Liver (tissue), 3 donors: ENCODE measurements at regions not wholly inside any gene's neighbourhood (a gene's known extent, or its start where the extent isn't known, plus 50 kb on each side); places are given as distances from the start of the nearest gene placed in this dataset.

Experiments used
- FOXA1 ChIP-seq: IDR thresholded peaks from 2 replicates; pipeline ENCODE4 v1.6.1; 2016; ENCODE audit warnings: antibody characterized with exemption
- GABPA ChIP-seq, 2 donors: IDR thresholded peaks in 1 of 2; conservative IDR thresholded peaks in 1 of 2; 2 replicates each; pipeline ENCODE4 v1.6.1; 2016; ENCODE audit warnings: antibody characterized with exemption in 2 of 2, mild to moderate bottlenecking in 1 of 2, moderate library complexity in 1 of 2
- RAD21 ChIP-seq, 2 donors: IDR thresholded peaks; 2 replicates each; pipeline ENCODE4 v1.6.1; 2016; ENCODE audit warnings: antibody characterized with exemption in 2 of 2, mild to moderate bottlenecking in 2 of 2
- SP1 ChIP-seq: IDR thresholded peaks from 2 replicates; pipeline ENCODE4 v1.6.1; 2018; ENCODE audit warnings: antibody characterized with exemption, mild to moderate bottlenecking
- TAF1 ChIP-seq: conservative IDR thresholded peaks from 2 replicates; pipeline ENCODE4 v1.6.1; 2016; ENCODE audit warnings: antibody characterized with exemption, mild to moderate bottlenecking
- YY1 ChIP-seq: IDR thresholded peaks from 2 replicates; pipeline ENCODE4 v1.6.1; 2016; ENCODE audit warnings: antibody characterized with exemption, mild to moderate bottlenecking
- TF ChIP-seq, protein P1 (sequence below): IDR thresholded peaks from 2 replicates; pipeline ENCODE4 v1.6.1; 2016; ENCODE audit warnings: antibody characterized with exemption, mild to moderate bottlenecking
- TF ChIP-seq, protein P2 (sequence below): fragments of 150-350 bp; IDR thresholded peaks from 2 replicates; pipeline ENCODE4 v1.5.1; 2017; ENCODE audit warnings: improper control_type of control experiment, low read depth, low read length; ENCODE audit not compliant: missing input control
- TF ChIP-seq, protein P3 (sequence below): IDR thresholded peaks from 2 replicates; pipeline ENCODE4 v1.6.1; 2016; ENCODE audit warnings: antibody characterized with exemption
- donor health status: healthy.
- donor health status: healthy.

DNA sequence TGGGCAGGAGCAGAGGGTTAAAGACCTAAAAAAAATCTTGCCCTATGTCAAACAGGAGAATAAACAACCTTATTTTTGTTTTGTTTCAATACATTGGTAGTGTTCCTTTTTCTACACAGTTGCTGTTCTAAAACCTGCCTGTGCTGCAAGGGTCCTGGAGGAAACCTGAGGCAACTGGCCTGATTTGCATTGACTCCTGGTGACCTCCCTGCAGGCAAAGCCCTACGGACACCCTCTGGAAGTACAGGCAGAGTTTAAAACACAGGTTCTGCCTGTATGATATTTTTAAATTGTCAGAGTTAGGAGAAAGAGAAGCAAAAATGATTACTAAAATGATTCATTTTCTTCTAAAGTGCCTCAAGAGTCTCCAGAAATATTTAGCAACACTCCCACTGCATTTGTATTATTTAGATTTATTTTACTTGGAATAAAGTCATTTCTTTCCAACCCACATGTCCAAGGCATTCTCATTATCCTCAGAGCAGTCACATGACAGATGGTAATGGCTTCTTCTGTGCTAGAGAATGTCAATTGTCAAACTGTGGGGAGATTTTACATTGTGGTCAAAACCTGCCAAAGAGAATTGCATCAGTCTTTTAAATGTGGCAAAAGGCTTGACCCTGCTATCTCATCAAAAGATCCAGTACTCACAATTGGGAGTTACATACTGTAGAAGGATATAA is 559.6 kb downstream of the CETN3 start:
- TF ChIP-seq RAD21 (IDR thresholded peaks at IDR 0.05) (no peak), TAF1 (no peak), SP1 (no peak), YY1 (no peak), GABPA (IDR thresholded peaks at IDR 0.05 in 1 of 2, conservative IDR thresholded peaks at IDR 0.05 in 1 of 2) (no peak), FOXA1 (no peak)
- TF ChIP-seq, protein P1, sequence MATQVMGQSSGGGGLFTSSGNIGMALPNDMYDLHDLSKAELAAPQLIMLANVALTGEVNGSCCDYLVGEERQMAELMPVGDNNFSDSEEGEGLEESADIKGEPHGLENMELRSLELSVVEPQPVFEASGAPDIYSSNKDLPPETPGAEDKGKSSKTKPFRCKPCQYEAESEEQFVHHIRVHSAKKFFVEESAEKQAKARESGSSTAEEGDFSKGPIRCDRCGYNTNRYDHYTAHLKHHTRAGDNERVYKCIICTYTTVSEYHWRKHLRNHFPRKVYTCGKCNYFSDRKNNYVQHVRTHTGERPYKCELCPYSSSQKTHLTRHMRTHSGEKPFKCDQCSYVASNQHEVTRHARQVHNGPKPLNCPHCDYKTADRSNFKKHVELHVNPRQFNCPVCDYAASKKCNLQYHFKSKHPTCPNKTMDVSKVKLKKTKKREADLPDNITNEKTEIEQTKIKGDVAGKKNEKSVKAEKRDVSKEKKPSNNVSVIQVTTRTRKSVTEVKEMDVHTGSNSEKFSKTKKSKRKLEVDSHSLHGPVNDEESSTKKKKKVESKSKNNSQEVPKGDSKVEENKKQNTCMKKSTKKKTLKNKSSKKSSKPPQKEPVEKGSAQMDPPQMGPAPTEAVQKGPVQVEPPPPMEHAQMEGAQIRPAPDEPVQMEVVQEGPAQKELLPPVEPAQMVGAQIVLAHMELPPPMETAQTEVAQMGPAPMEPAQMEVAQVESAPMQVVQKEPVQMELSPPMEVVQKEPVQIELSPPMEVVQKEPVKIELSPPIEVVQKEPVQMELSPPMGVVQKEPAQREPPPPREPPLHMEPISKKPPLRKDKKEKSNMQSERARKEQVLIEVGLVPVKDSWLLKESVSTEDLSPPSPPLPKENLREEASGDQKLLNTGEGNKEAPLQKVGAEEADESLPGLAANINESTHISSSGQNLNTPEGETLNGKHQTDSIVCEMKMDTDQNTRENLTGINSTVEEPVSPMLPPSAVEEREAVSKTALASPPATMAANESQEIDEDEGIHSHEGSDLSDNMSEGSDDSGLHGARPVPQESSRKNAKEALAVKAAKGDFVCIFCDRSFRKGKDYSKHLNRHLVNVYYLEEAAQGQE: no peak
- TF ChIP-seq, protein P2, sequence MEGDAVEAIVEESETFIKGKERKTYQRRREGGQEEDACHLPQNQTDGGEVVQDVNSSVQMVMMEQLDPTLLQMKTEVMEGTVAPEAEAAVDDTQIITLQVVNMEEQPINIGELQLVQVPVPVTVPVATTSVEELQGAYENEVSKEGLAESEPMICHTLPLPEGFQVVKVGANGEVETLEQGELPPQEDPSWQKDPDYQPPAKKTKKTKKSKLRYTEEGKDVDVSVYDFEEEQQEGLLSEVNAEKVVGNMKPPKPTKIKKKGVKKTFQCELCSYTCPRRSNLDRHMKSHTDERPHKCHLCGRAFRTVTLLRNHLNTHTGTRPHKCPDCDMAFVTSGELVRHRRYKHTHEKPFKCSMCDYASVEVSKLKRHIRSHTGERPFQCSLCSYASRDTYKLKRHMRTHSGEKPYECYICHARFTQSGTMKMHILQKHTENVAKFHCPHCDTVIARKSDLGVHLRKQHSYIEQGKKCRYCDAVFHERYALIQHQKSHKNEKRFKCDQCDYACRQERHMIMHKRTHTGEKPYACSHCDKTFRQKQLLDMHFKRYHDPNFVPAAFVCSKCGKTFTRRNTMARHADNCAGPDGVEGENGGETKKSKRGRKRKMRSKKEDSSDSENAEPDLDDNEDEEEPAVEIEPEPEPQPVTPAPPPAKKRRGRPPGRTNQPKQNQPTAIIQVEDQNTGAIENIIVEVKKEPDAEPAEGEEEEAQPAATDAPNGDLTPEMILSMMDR: no peak
- TF ChIP-seq, protein P3, sequence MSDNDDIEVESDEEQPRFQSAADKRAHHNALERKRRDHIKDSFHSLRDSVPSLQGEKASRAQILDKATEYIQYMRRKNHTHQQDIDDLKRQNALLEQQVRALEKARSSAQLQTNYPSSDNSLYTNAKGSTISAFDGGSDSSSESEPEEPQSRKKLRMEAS: no peak
